ENCODE measurements at regions not wholly inside any gene's neighbourhood (a gene's known extent, or its start where the extent isn't known, plus 50 kb on each side); places are given as distances from the start of the nearest gene placed in this dataset.
"Not testable (repeated sequence)": the region's sequence is repeated elsewhere in the genome, so short reads cannot be mapped to it uniquely, and the experiment has no call there.

GRCh38 chr4:138450546-138451275 is 208.6 kb upstream of the SLC7A11 start:
- no peaks in the 10 kb centered on the region for H3K36me3 ChIP-seq (ENCODE audit: control insufficient read depth, insufficient read depth, low read length)

GRCh38 chr4:138449938-138450337 is 207.8 kb upstream of the SLC7A11 start:
- Histone ChIP-seq H3K9me3 (ENCODE audit: control insufficient read depth, insufficient read depth, low read depth, low read length) (no peaks in the 10 kb centered on the region), H3K27ac (ENCODE audit: low read depth, low read length) (no peak overlapping the region), H3K4me3 (ENCODE audit: low read depth, low read length) (no peak overlapping the region), H3K36me3 (ENCODE audit: control insufficient read depth, insufficient read depth, low read length) (no peaks in the 10 kb centered on the region), H3K9ac (ENCODE audit: low read length) (no peak overlapping the region), H3K4me1 (ENCODE audit: control insufficient read depth, insufficient read depth, low read length) (0 out of 2 replicates have a peak, but pooled peaks cover 4% of the 10 kb centered on the region), H3K27me3 (ENCODE audit: control insufficient read depth, insufficient read depth, low read length) (no peaks in the 10 kb centered on the region)

More at GRCh38 chr4:138450546-138451275, 208.6 kb upstream of the SLC7A11 start:
- Histone ChIP-seq H3K27me3 (ENCODE audit: control insufficient read depth, insufficient read depth, low read length) (no peaks in the 10 kb centered on the region), H3K27ac (ENCODE audit: low read depth, low read length) (no peak overlapping the region), H3K4me1 (ENCODE audit: control insufficient read depth, insufficient read depth, low read length) (0 out of 2 replicates have a peak, but pooled peaks cover 6% of the 10 kb centered on the region), H3K9me3 (ENCODE audit: control insufficient read depth, insufficient read depth, low read depth, low read length) (no peaks in the 10 kb centered on the region), H3K9ac (ENCODE audit: low read length) (no peak overlapping the region), H3K4me3 (ENCODE audit: low read depth, low read length) (no peak overlapping the region)

GRCh38 chr4:138448169-138448568 is 206.0 kb upstream of the SLC7A11 start:
- no peak overlapping the region for H3K9ac ChIP-seq (ENCODE audit: low read length)
- no peak overlapping the region for H3K27ac ChIP-seq (ENCODE audit: low read depth, low read length)
- H3K36me3 ChIP-seq (ENCODE audit: control insufficient read depth, insufficient read depth, low read length) = no peaks in the 10 kb centered on the region
- no peaks in the 10 kb centered on the region for H3K27me3 ChIP-seq (ENCODE audit: control insufficient read depth, insufficient read depth, low read length)
- H3K4me1 ChIP-seq (ENCODE audit: control insufficient read depth, insufficient read depth, low read length) = no peaks in the 10 kb centered on the region
- H3K9me3 ChIP-seq (ENCODE audit: control insufficient read depth, insufficient read depth, low read depth, low read length) = no peaks in the 10 kb centered on the region
- no peak overlapping the region for H3K4me3 ChIP-seq (ENCODE audit: low read depth, low read length)

DNA sequence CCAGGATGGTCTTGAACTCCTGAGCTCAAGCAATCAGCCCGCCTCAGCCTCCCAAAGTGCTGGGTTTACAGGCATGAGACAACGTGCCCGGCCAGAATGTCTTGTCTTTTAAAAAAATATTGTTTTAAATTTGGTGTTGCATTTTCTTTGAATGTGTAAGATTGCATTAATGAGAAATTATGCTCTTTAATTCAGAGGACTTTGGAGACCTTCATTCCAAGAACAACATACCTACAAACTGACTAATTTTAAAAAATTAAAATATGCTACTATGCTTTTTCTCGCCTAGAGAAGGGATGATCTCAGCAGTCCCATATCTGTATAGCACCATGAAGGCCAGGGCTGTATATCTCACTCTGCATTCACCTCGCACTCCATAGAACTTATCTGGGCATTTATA is 204.3 kb upstream of the SLC7A11 start:
- Histone ChIP-seq H3K27me3 (ENCODE audit: control insufficient read depth, insufficient read depth, low read length) (no peaks in the 10 kb centered on the region), H3K9ac (ENCODE audit: low read length) (no peak overlapping the region), H3K36me3 (ENCODE audit: control insufficient read depth, insufficient read depth, low read length) (no peaks in the 10 kb centered on the region), H3K4me3 (ENCODE audit: low read depth, low read length) (no peak overlapping the region), H3K9me3 (ENCODE audit: control insufficient read depth, insufficient read depth, low read depth, low read length) (no peaks in the 10 kb centered on the region), H3K27ac (ENCODE audit: low read depth, low read length) (no peak overlapping the region), H3K4me1 (ENCODE audit: control insufficient read depth, insufficient read depth, low read length) (no peaks in the 10 kb centered on the region)

DNA sequence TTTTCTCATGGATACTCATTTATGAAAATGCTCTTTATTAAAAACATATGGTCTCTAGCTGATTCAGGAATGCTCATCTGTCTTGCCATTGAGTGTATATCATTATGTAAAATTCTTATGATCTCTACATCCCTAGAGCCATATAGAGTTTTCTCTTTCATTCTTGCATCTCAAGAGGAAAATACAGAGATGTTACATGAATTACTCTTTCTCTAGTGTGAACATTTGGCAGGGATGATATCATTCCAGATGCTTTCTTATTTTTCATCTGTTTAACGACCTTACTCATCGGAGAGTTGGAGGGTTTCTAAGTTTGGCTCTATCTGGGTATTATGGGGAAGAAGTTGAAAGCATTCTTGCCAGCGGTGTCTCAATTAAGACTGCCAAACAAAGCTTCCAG is 202.9 kb upstream of the SLC7A11 start:
- Histone ChIP-seq H3K9me3 (ENCODE audit: control insufficient read depth, insufficient read depth, low read depth, low read length) (no peaks in the 10 kb centered on the region), H3K27ac (ENCODE audit: low read depth, low read length) (no peak overlapping the region), H3K27me3 (ENCODE audit: control insufficient read depth, insufficient read depth, low read length) (no peaks in the 10 kb centered on the region), H3K9ac (ENCODE audit: low read length) (no peak overlapping the region), H3K4me3 (ENCODE audit: low read depth, low read length) (no peak overlapping the region), H3K4me1 (ENCODE audit: control insufficient read depth, insufficient read depth, low read length) (no peaks in the 10 kb centered on the region), H3K36me3 (ENCODE audit: control insufficient read depth, insufficient read depth, low read length) (no peaks in the 10 kb centered on the region)

GRCh38 chr4:138444260-138444659 is 202.1 kb upstream of the SLC7A11 start:
- no peak overlapping the region for H3K4me3 ChIP-seq (ENCODE audit: low read depth, low read length)
- H3K27ac ChIP-seq (ENCODE audit: low read depth, low read length) = no peak overlapping the region
- no peaks in the 10 kb centered on the region for H3K9me3 ChIP-seq (ENCODE audit: control insufficient read depth, insufficient read depth, low read depth, low read length)
- H3K9ac ChIP-seq (ENCODE audit: low read length) = no peak overlapping the region
- H3K4me1 ChIP-seq (ENCODE audit: control insufficient read depth, insufficient read depth, low read length) = no peaks in the 10 kb centered on the region
- no peaks in the 10 kb centered on the region for H3K36me3 ChIP-seq (ENCODE audit: control insufficient read depth, insufficient read depth, low read length)
- H3K27me3 ChIP-seq (ENCODE audit: control insufficient read depth, insufficient read depth, low read length) = no peaks in the 10 kb centered on the region

- H3K9ac ChIP-seq (ENCODE audit: low read length) = no peak overlapping the region
- no peak overlapping the region for H3K27ac ChIP-seq (ENCODE audit: low read depth, low read length)
- no peaks in the 10 kb centered on the region for H3K9me3 ChIP-seq (ENCODE audit: control insufficient read depth, insufficient read depth, low read depth, low read length)
- H3K4me3 ChIP-seq (ENCODE audit: low read depth, low read length) = no peak overlapping the region
- H3K4me1 ChIP-seq (ENCODE audit: control insufficient read depth, insufficient read depth, low read length) = no peaks in the 10 kb centered on the region
- no peaks in the 10 kb centered on the region for H3K27me3 ChIP-seq (ENCODE audit: control insufficient read depth, insufficient read depth, low read length)
- H3K36me3 ChIP-seq (ENCODE audit: control insufficient read depth, insufficient read depth, low read length) = no peaks in the 10 kb centered on the region
Measured at GRCh38 chr4:138439143-138439581, 197.0 kb upstream of the SLC7A11 start.

- no peak overlapping the region for H3K27ac ChIP-seq (ENCODE audit: low read depth, low read length)
- H3K9me3 ChIP-seq (ENCODE audit: control insufficient read depth, insufficient read depth, low read depth, low read length) = 0 out of 2 replicates have a peak, but pooled peaks cover under 1% of the 10 kb centered on the region
- H3K27me3 ChIP-seq (ENCODE audit: control insufficient read depth, insufficient read depth, low read length) = no peaks in the 10 kb centered on the region
- no peak overlapping the region for H3K4me3 ChIP-seq (ENCODE audit: low read depth, low read length)
- H3K4me1 ChIP-seq (ENCODE audit: control insufficient read depth, insufficient read depth, low read length) = no peaks in the 10 kb centered on the region
- no peak overlapping the region for H3K9ac ChIP-seq (ENCODE audit: low read length)
- H3K36me3 ChIP-seq (ENCODE audit: control insufficient read depth, insufficient read depth, low read length) = no peaks in the 10 kb centered on the region
Measured at GRCh38 chr4:138438608-138439007, 196.5 kb upstream of the SLC7A11 start.

- Histone ChIP-seq H3K27ac (ENCODE audit: low read depth, low read length) (no peak overlapping the region), H3K9me3 (ENCODE audit: control insufficient read depth, insufficient read depth, low read depth, low read length) (0 out of 2 replicates have a peak, but pooled peaks cover 4% of the 10 kb centered on the region), H3K9ac (ENCODE audit: low read length) (no peak overlapping the region), H3K4me3 (ENCODE audit: low read depth, low read length) (no peak overlapping the region), H3K4me1 (ENCODE audit: control insufficient read depth, insufficient read depth, low read length) (no peaks in the 10 kb centered on the region), H3K27me3 (ENCODE audit: control insufficient read depth, insufficient read depth, low read length) (no peaks in the 10 kb centered on the region), H3K36me3 (ENCODE audit: control insufficient read depth, insufficient read depth, low read length) (no peaks in the 10 kb centered on the region)
Measured at GRCh38 chr4:138437263-138437851, 195.2 kb upstream of the SLC7A11 start.

- not testable (repeated sequence) for H3K4me1 ChIP-seq (ENCODE audit: control insufficient read depth, insufficient read depth, low read length); H3K27ac ChIP-seq (ENCODE audit: low read depth, low read length); H3K9me3 ChIP-seq (ENCODE audit: control insufficient read depth, insufficient read depth, low read depth, low read length); H3K4me3 ChIP-seq (ENCODE audit: low read depth, low read length); H3K36me3 ChIP-seq (ENCODE audit: control insufficient read depth, insufficient read depth, low read length); H3K27me3 ChIP-seq (ENCODE audit: control insufficient read depth, insufficient read depth, low read length); H3K9ac ChIP-seq (ENCODE audit: low read length)
Measured at GRCh38 chr4:138435733-138436132, 193.6 kb upstream of the SLC7A11 start.

- not testable (repeated sequence) for H3K27me3 ChIP-seq (ENCODE audit: control insufficient read depth, insufficient read depth, low read length); H3K27ac ChIP-seq (ENCODE audit: low read depth, low read length)
Measured at GRCh38 chr4:138435046-138435445, 192.9 kb upstream of the SLC7A11 start.

More at GRCh38 chr4:138435046-138435445, 192.9 kb upstream of the SLC7A11 start:
- H3K4me1 ChIP-seq (ENCODE audit: control insufficient read depth, insufficient read depth, low read length); H3K9me3 ChIP-seq (ENCODE audit: control insufficient read depth, insufficient read depth, low read depth, low read length); H3K9ac ChIP-seq (ENCODE audit: low read length); H3K4me3 ChIP-seq (ENCODE audit: low read depth, low read length); H3K36me3 ChIP-seq (ENCODE audit: control insufficient read depth, insufficient read depth, low read length): not testable (repeated sequence)

Measured in HUES6 (cell line).